K562 (cell line): ENCODE measurements at regions not wholly inside any gene's neighbourhood (a gene's known extent, or its start where the extent isn't known, plus 50 kb on each side); places are given as distances from the start of the nearest gene placed in this dataset.

Source experiments
- ATAC-seq: fragments of 200-7000 bp; cut with Tn5 transposase; 3 replicates; pipeline ENCODE4 v1.9.1; 2020; ENCODE audit warnings: moderate library complexity
- BruUV-seq: library from RNA; stranded (reverse); fragments of 400-500 nt; replicated peaks from 2 replicates; lab custom pipeline; 2021; lab: Mats Ljungman, UMichigan
- CTCF ChIA-PET: fragments of 300-600 bp; formaldehyde crosslinking; extraction: SDS; loops from one replicate; lab custom pipeline; 2021; ENCODE audit warnings: low intra/inter-chr PET ratio; lab: Yijun Ruan, JAX
- POLR2A ChIA-PET: fragments of 300-600, 350-650 bp; sonication (Branson Sonifier 250); formaldehyde crosslinking; extraction: SDS; loops from one replicate; lab custom pipeline; 2021; ENCODE audit warnings: antibody characterized with exemption, inconsistent platforms; lab: Yijun Ruan, JAX
- DNase-seq, 4 experiments: peaks; one replicate each; pipeline versions ENCODE4 v3.0.0 to v3.0.0-alpha.2; 2011 to 2018; ENCODE audit warnings: low spot score in 3 of 4, mixed read lengths in 3 of 4; ENCODE audit errors: extremely low read depth in 1 of 4
- FAIRE-seq: peaks from 2 replicates; lab custom pipeline; 2011; peaks lifted over from hg19 to GRCh38; lab: Jason Lieb, UNC
- H2AFZ ChIP-seq: 2 replicates; pipeline ENCODE4 v1.6.0; 2011; ENCODE audit warnings: low read depth, low read length, control low read depth, inconsistent platforms
- H3K27ac ChIP-seq: fragments of 200-600 bp; 3 replicates; pipeline ENCODE4 v1.8.0; 2011; ENCODE audit warnings: low read depth, mild to moderate bottlenecking, control low read depth, inconsistent platforms, low read length, moderate library complexity, mixed read lengths; ENCODE audit errors: extremely low read depth
- H3K27me3 ChIP-seq, 2 experiments: fragments of 300-600 bp in 1 of 2; 2 replicates in 1 of 2; 3 replicates in 1 of 2; pipeline versions ENCODE4 v1.6.0 to v1.8.0; 2011; ENCODE audit warnings: inconsistent platforms in 2 of 2, low read length in 2 of 2, mild to moderate bottlenecking in 1 of 2, mixed read lengths in 1 of 2, moderate library complexity in 1 of 2; ENCODE audit not compliant: control insufficient read depth in 2 of 2, insufficient read depth in 2 of 2
- H3K36me3 ChIP-seq: fragments of 300-600 bp; 3 replicates; pipeline ENCODE4 v1.8.0; 2011; ENCODE audit warnings: mild to moderate bottlenecking, low read length, inconsistent platforms; ENCODE audit not compliant: control insufficient read depth, insufficient read depth
- H3K4me1 ChIP-seq, 2 experiments: fragments of 200-600 bp in 1 of 2; replicated peaks in 1 of 2; 2 replicates in 1 of 2; 3 replicates in 1 of 2; pipeline versions ENCODE4 v1.5.1 to v1.8.0; 2011; ENCODE audit warnings: inconsistent platforms in 2 of 2, low read length in 2 of 2, mild to moderate bottlenecking in 1 of 2, mixed read lengths in 1 of 2, moderate library complexity in 1 of 2; ENCODE audit not compliant: control insufficient read depth in 2 of 2, insufficient read depth in 2 of 2
- H3K4me2 ChIP-seq: 2 replicates; pipeline ENCODE4 v1.6.1; 2011; ENCODE audit warnings: low read length, control low read depth, inconsistent platforms, mixed read lengths; ENCODE audit not compliant: insufficient read depth
- H3K4me3 ChIP-seq: fragments of 200-600 bp; sonication (generic), shearing (Covaris generic); 2 replicates; pipeline ENCODE4 v1.5.1; 2016; ENCODE audit warnings: control low read depth, inconsistent platforms
- H3K79me2 ChIP-seq: fragments of 200-600 bp; 3 replicates; pipeline ENCODE4 v1.8.0; 2011; ENCODE audit warnings: low read length, inconsistent platforms; ENCODE audit not compliant: control insufficient read depth, insufficient read depth
- H3K9ac ChIP-seq, 2 experiments: 2 replicates each; pipeline versions ENCODE4 v1.6.0 to v1.6.1; 2011; ENCODE audit warnings: low read depth in 2 of 2, low read length in 2 of 2, control low read depth in 1 of 2, inconsistent platforms in 1 of 2, mild to moderate bottlenecking in 1 of 2, mixed read lengths in 1 of 2; ENCODE audit not compliant: insufficient read depth in 1 of 2
- H3K9me1 ChIP-seq: one replicate; pipeline ENCODE4 v1.6.0; 2011; ENCODE audit warnings: inconsistent platforms, mild to moderate bottlenecking, low read length, moderate library complexity; ENCODE audit not compliant: control insufficient read depth, insufficient read depth
- H3K9me3 ChIP-seq: replicated peaks from 2 replicates; pipeline ENCODE4 v1.5.1; 2011; ENCODE audit warnings: low read depth, low read length, inconsistent platforms; ENCODE audit not compliant: control insufficient read depth, insufficient read depth
- H4K20me1 ChIP-seq: replicated peaks from 2 replicates; pipeline ENCODE4 v1.6.1; 2011; ENCODE audit warnings: low read length, inconsistent platforms, mixed read lengths; ENCODE audit not compliant: control insufficient read depth, insufficient read depth
- ARID2 ChIP-seq: fragments of 450-650 bp; IDR thresholded peaks from 2 replicates; pipeline ENCODE4 v1.6.1; 2017; ENCODE audit warnings: antibody characterized with exemption, mild to moderate bottlenecking
- CREB3 ChIP-seq: fragments of 450-650 bp; conservative IDR thresholded peaks from 2 replicates; pipeline ENCODE4 v1.6.1; 2016; ENCODE audit warnings: missing genetic modification characterization, low read depth, mild to moderate bottlenecking, missing compliant biosample characterization, moderate library complexity
- FOXK1 ChIP-seq: sonication (generic); formaldehyde crosslinking; IDR thresholded peaks from 2 replicates; pipeline ENCODE4 v1.8.0; 2022; ENCODE audit warnings: missing genetic modification reagents, mild to moderate bottlenecking, borderline replicate concordance
- HDAC8 ChIP-seq: fragments of 450-650 bp; IDR thresholded peaks from 2 replicates; pipeline ENCODE4 v1.6.1; 2016; ENCODE audit warnings: mild to moderate bottlenecking, missing genetic modification characterization, moderate library complexity, missing compliant biosample characterization
- KAT2B ChIP-seq: IDR thresholded peaks from one replicate; pipeline ENCODE4 v1.6.1; 2012; ENCODE audit warnings: low read depth, mild to moderate bottlenecking, control low read depth, inconsistent platforms, low read length, moderate library complexity
- NBN ChIP-seq: fragments of 450-650 bp; IDR thresholded peaks from 2 replicates; pipeline ENCODE4 v1.6.1; 2016; ENCODE audit warnings: low read depth, mild to moderate bottlenecking
- NR2C2 ChIP-seq, 2 experiments: fragments of 200-800 bp in 1 of 2; sonication (Bioruptor generic) in 1 of 2; sonication (generic) in 1 of 2; formaldehyde crosslinking in 1 of 2; IDR thresholded peaks; 2 replicates each; pipeline versions ENCODE4 v1.6.1 to v1.8.0; 2016 to 2022; ENCODE audit warnings: mild to moderate bottlenecking in 1 of 2, missing compliant biosample characterization in 1 of 2, missing genetic modification characterization in 1 of 2, missing genetic modification reagents in 1 of 2
- ZNF197 ChIP-seq: fragments of 200-800 bp; sonication (Bioruptor generic); IDR thresholded peaks from 2 replicates; pipeline ENCODE4 v1.6.1; 2016; ENCODE audit warnings: low read depth, missing genetic modification characterization, missing compliant biosample characterization
- WGBS: fragments of 100-300 bp; shearing (Covaris generic); methylation state at CpG from one replicate; pipeline ENCODE4 v1.1.6; 2016; ENCODE audit warnings: low coverage, mixed read lengths; ENCODE audit not compliant: insufficient coverage; ENCODE audit errors: missing lambda C conversion rate; 5-methylcytosine and 5-hydroxymethylcytosine counted together
- in situ Hi-C: fragments of 300-500 bp; cut with MboI; formaldehyde crosslinking; loops from 4 replicates; pipeline ENCODE4 v1.15.0; 2018; ENCODE audit warnings: inconsistent platforms, mixed read lengths
- intact Hi-C: fragments of 100-400 bp; cut with micrococcal nuclease; formaldehyde crosslinking; loops from 2 replicates; pipeline ENCODE4 v1.14.2; 2022
- TF ChIP-seq, protein P1 (sequence below): fragments of 450-650 bp; formaldehyde crosslinking; IDR thresholded peaks from 2 replicates; pipeline ENCODE4 v1.4.0; 2020; ENCODE audit warnings: mild to moderate bottlenecking, moderate library complexity
- TF ChIP-seq, protein P2 (sequence below): IDR thresholded peaks from 3 replicates; pipeline ENCODE4 v1.6.1; 2011; ENCODE audit warnings: borderline replicate concordance, mild to moderate bottlenecking; ENCODE audit not compliant: insufficient read length, insufficient read depth

DNA sequence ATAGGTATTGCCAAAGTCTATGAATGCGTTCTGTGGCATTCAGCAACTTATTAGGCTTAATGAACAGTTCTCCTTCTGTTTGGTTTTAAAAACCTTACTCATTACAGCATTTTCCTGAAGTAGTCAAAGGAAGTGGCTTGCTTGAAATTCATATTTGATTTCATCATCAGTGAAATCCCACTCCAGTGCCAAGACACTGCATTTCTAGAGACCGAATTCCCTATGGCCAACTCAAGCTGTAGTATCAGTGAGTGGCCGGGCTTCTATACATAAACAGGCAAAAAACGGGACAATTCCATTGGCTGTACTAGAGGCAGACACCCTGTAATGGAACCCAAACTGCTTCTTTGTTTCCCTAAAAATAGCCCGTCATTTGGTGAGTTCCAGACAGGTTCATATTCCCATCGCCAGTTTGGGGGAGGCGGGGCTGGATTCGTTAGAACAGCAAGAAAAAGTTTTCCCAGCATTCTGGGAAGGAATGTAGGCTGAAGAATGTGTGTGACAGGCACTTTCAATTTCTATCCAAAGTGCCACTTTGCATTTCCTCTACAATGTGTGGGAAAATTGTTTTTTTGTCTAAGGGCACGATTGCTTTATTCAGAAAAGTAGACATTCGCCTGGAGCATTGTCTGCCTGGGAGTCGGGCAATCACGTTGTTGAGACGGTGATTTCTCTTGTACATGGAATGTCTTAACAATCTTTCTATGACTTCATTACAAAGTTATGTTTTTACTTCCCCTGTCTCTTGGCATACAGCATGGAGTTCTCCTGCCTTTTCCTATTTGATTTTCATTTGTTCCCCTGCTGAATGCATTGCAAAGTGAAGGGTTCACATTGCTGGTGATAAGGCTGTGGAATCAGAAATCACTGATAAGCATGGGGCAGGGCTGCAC lies 141.8 kb upstream of the MAST4 start:
- POLR2A ChIA-PET = no interaction called here
- WGBS = under 1% methylated on average over 13 of the region's 13 CpGs
- TF ChIP-seq ARID2 = no peak
- TF ChIP-seq, protein P1, sequence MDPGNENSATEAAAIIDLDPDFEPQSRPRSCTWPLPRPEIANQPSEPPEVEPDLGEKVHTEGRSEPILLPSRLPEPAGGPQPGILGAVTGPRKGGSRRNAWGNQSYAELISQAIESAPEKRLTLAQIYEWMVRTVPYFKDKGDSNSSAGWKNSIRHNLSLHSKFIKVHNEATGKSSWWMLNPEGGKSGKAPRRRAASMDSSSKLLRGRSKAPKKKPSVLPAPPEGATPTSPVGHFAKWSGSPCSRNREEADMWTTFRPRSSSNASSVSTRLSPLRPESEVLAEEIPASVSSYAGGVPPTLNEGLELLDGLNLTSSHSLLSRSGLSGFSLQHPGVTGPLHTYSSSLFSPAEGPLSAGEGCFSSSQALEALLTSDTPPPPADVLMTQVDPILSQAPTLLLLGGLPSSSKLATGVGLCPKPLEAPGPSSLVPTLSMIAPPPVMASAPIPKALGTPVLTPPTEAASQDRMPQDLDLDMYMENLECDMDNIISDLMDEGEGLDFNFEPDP (CRISPR knock-in tag) = no peak
- no peak for TF ChIP-seq ZNF197 (CRISPR knock-in tag)
- no peak for TF ChIP-seq CREB3 (tag)
- no peak for TF ChIP-seq FOXK1 (CRISPR knock-in tag)
- no peak for TF ChIP-seq KAT2B
- TF ChIP-seq, protein P2, sequence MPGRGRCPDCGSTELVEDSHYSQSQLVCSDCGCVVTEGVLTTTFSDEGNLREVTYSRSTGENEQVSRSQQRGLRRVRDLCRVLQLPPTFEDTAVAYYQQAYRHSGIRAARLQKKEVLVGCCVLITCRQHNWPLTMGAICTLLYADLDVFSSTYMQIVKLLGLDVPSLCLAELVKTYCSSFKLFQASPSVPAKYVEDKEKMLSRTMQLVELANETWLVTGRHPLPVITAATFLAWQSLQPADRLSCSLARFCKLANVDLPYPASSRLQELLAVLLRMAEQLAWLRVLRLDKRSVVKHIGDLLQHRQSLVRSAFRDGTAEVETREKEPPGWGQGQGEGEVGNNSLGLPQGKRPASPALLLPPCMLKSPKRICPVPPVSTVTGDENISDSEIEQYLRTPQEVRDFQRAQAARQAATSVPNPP = no peak
- no peak for TF ChIP-seq NBN
- no peak for TF ChIP-seq NR2C2 (CRISPR knock-in tag; IDR thresholded peaks at IDR 0.05)
- TF ChIP-seq NR2C2 (tag; IDR thresholded peaks at IDR 0.05) = no peak
- no peak for TF ChIP-seq HDAC8 (tag)

More for the DNA sequence above, 141.8 kb upstream of the MAST4 start:
- H3K9me3 ChIP-seq = no peaks in the 10 kb centered on the region
- no peak for FAIRE-seq
- no TSS peak for BruUV-seq
- DNase-seq = no peak
- intact Hi-C loops = no loop called here
- H3K27me3 ChIP-seq = no peaks in the 10 kb centered on the region
- in situ Hi-C loops = no loop called here
- no peak overlapping the region for H3K4me3 ChIP-seq
- CTCF ChIA-PET = no interaction called here
- no peak for ATAC-seq
- no peaks in the 10 kb centered on the region for H3K4me1 ChIP-seq
- no peak overlapping the region for H3K4me2 ChIP-seq
- H3K79me2 ChIP-seq = no peaks in the 10 kb centered on the region
- H3K36me3 ChIP-seq = no peaks in the 10 kb centered on the region
- H3K27ac ChIP-seq = no peak overlapping the region
- no peaks in the 10 kb centered on the region for H4K20me1 ChIP-seq
- H3K9ac ChIP-seq = no peak overlapping the region
- H3K9me1 ChIP-seq = no peaks in the 10 kb centered on the region
- no peak overlapping the region for H2AFZ ChIP-seq
